CD14-positive monocyte (primary cell): ENCODE measurements at regions not wholly inside any gene's neighbourhood (a gene's known extent, or its start where the extent isn't known, plus 50 kb on each side); places are given as distances from the start of the nearest gene placed in this dataset.

ENCODE experiments used
- DNase-seq, 3 donors: peaks; one replicate each; pipeline ENCODE4 v3.0.0-alpha.2; 2011 to 2022
- H2AFZ ChIP-seq: 2 replicates; pipeline ENCODE4 v1.6.0; 2012; ENCODE audit warnings: mild to moderate bottlenecking, low read depth, low read length, inconsistent platforms; ENCODE audit not compliant: insufficient read depth, poor library complexity, severe bottlenecking
- H3K27ac ChIP-seq, 2 donors: 1 replicate in 1 of 2; 2 replicates in 1 of 2; pipeline ENCODE4 v1.5.1; 2012 to 2013; ENCODE audit warnings: low read length in 2 of 2, control low read depth in 1 of 2, inconsistent platforms in 1 of 2, low read depth in 1 of 2, mild to moderate bottlenecking in 1 of 2
- H3K27me3 ChIP-seq, 2 donors: one replicate each; pipeline versions ENCODE4 v1.6.0 to v1.6.1; 2011 to 2013; ENCODE audit warnings: low read length in 2 of 2; ENCODE audit not compliant: control insufficient read depth in 2 of 2, insufficient read depth in 2 of 2
- H3K36me3 ChIP-seq, 2 donors: replicated peaks in 1 of 2; 1 replicate in 1 of 2; 2 replicates in 1 of 2; pipeline versions ENCODE4 v1.5.1 to v1.6.1; 2012 to 2013; ENCODE audit warnings: low read length in 2 of 2, control low read depth in 1 of 2, inconsistent platforms in 1 of 2, mild to moderate bottlenecking in 1 of 2; ENCODE audit not compliant: insufficient read depth in 2 of 2, control insufficient read depth in 1 of 2
- H3K4me1 ChIP-seq, 2 donors: 1 replicate in 1 of 2; 2 replicates in 1 of 2; pipeline versions ENCODE4 v1.5.1 to v1.6.1; 2012 to 2013; ENCODE audit warnings: low read length in 2 of 2, control low read depth in 1 of 2, inconsistent platforms in 1 of 2, mild to moderate bottlenecking in 1 of 2, moderate library complexity in 1 of 2; ENCODE audit not compliant: insufficient read depth in 2 of 2, control insufficient read depth in 1 of 2
- H3K4me2 ChIP-seq: replicated peaks from 2 replicates; pipeline ENCODE3; 2012; ENCODE audit warnings: low read length, moderate library complexity, mild to moderate bottlenecking; ENCODE audit not compliant: poor library complexity, severe bottlenecking; ENCODE audit errors: extremely low read depth
- H3K4me3 ChIP-seq, 3 experiments: fragments of 200-600 bp in 1 of 3; sonication (generic) in 1 of 3; replicated peaks in 1 of 3; 1 replicate in 2 of 3; 2 replicates in 1 of 3; pipeline ENCODE4 v1.5.1; 2011 to 2013; ENCODE audit warnings: low read length in 3 of 3, mild to moderate bottlenecking in 3 of 3, control low read depth in 2 of 3, low read depth in 2 of 3, inconsistent platforms in 1 of 3, moderate library complexity in 1 of 3
- H3K79me2 ChIP-seq: 2 replicates; pipeline ENCODE4 v1.6.0; 2012; ENCODE audit warnings: mild to moderate bottlenecking, control low read depth, inconsistent platforms, low read length, moderate library complexity; ENCODE audit not compliant: insufficient read depth
- H3K9ac ChIP-seq: 2 replicates; pipeline ENCODE4 v1.6.0; 2017; ENCODE audit warnings: low read length, mild to moderate bottlenecking; ENCODE audit not compliant: insufficient read depth, poor library complexity, severe bottlenecking
- H3K9me3 ChIP-seq, 2 donors: replicated peaks in 1 of 2; 1 replicate in 1 of 2; 2 replicates in 1 of 2; pipeline versions ENCODE4 v1.5.1 to v1.6.1; 2012 to 2013; ENCODE audit warnings: low read length in 2 of 2, control low read depth in 1 of 2; ENCODE audit not compliant: control insufficient read depth in 1 of 2, insufficient read depth in 1 of 2
- H4K20me1 ChIP-seq: 2 replicates; pipeline ENCODE4 v1.6.0; 2012; ENCODE audit warnings: mild to moderate bottlenecking, low read length, control low read depth, moderate library complexity; ENCODE audit not compliant: insufficient read depth
- H3K27ac Mint-ChIP-seq, 7 donors: one replicate each; pipeline ENCODE4 v1.8.0; 2020; ENCODE audit warnings: mild to moderate bottlenecking in 7 of 7, mixed read lengths in 7 of 7, moderate library complexity in 6 of 7, inconsistent platforms in 2 of 7
- H3K27me3 Mint-ChIP-seq, 3 donors: one replicate each; pipeline ENCODE4 v1.8.0; 2021 to 2022; ENCODE audit warnings: low read depth in 3 of 3, mild to moderate bottlenecking in 3 of 3, mixed read lengths in 3 of 3, moderate library complexity in 3 of 3, inconsistent platforms in 1 of 3
- H3K36me3 Mint-ChIP-seq, 2 donors: one replicate each; pipeline ENCODE4 v1.8.0; 2020; ENCODE audit warnings: mixed read lengths in 2 of 2, inconsistent platforms in 1 of 2, mild to moderate bottlenecking in 1 of 2
- H3K4me1 Mint-ChIP-seq: one replicate; pipeline ENCODE4 v1.8.0; 2020; ENCODE audit warnings: mild to moderate bottlenecking, mixed read lengths
- H3K4me3 Mint-ChIP-seq, 2 donors: one replicate each; pipeline ENCODE4 v1.8.0; 2020; ENCODE audit warnings: mild to moderate bottlenecking in 2 of 2, mixed read lengths in 2 of 2, moderate library complexity in 1 of 2
- H3K9me3 Mint-ChIP-seq, 7 donors: one replicate each; pipeline ENCODE4 v1.8.0; 2020 to 2022; ENCODE audit warnings: mixed read lengths in 7 of 7, mild to moderate bottlenecking in 6 of 7, moderate library complexity in 6 of 7, inconsistent platforms in 2 of 7
- CTCF ChIP-seq: fragments of 200-600 bp; IDR thresholded peaks from one replicate; pipeline ENCODE4 v1.8.0; 2022; ENCODE audit warnings: antibody characterized with exemption, mild to moderate bottlenecking
- WGBS: methylation state at CpG from one replicate; pipeline ENCODE4 v1.1.5; 2013; ENCODE audit warnings: missing lambda C conversion rate; ENCODE audit not compliant: insufficient coverage; 5-methylcytosine and 5-hydroxymethylcytosine counted together
- intact Hi-C, 2 donors: fragments of 100-400 bp; cut with micrococcal nuclease; formaldehyde crosslinking; loops; one replicate each; pipeline versions ENCODE4 v1.15.0 to v1.15.1; 2023

- DNase-seq = no peak
- H3K9ac ChIP-seq = no peak overlapping the region
- H3K79me2 ChIP-seq = no peaks in the 10 kb centered on the region
- no peak overlapping the region for H2AFZ ChIP-seq
- H3K4me2 ChIP-seq = no peak overlapping the region
- H3K4me1 ChIP-seq = no peaks in the 10 kb centered on the region
- H3K27me3 Mint-ChIP-seq = peaks cover 0 to 3% (median 2%) of the 10 kb centered on the region in 3 donors
- 100% methylated on average over 2 of the region's 3 CpGs for WGBS
- no peak overlapping the region for H3K4me3 Mint-ChIP-seq
- intact Hi-C loops = no loop called here
- H3K36me3 ChIP-seq = no peaks in the 10 kb centered on the region
- no peaks in the 10 kb centered on the region for H3K36me3 Mint-ChIP-seq
- no peak overlapping the region for H3K27ac Mint-ChIP-seq
- peaks cover 2 to 12% (median 6%) of the 10 kb centered on the region in 7 donors for H3K9me3 Mint-ChIP-seq
- no peaks in the 10 kb centered on the region for H3K27me3 ChIP-seq
- no peak overlapping the region for H3K4me3 ChIP-seq
- no peaks in the 10 kb centered on the region for H4K20me1 ChIP-seq
- TF ChIP-seq CTCF = no peak
- no peak overlapping the region for H3K27ac ChIP-seq
- no peaks in the 10 kb centered on the region for H3K4me1 Mint-ChIP-seq
- peaks cover 0 to 5% of the 10 kb centered on the region in 2 donors for H3K9me3 ChIP-seq
Measured at GRCh38 chr13:100818711-100819110, 144.1 kb upstream of the TMTC4 start.

GRCh38 chr13:100817928-100818327 is 143.3 kb upstream of the TMTC4 start:
- Histone ChIP-seq H3K4me1 (no peaks in the 10 kb centered on the region), H3K4me2 (no peak overlapping the region), H3K36me3 (no peaks in the 10 kb centered on the region), H4K20me1 (no peaks in the 10 kb centered on the region), H3K4me3 (no peak overlapping the region), H3K27ac (no peak overlapping the region), H2AFZ (no peak overlapping the region), H3K79me2 (no peaks in the 10 kb centered on the region), H3K9me3 (peaks cover 0 to 5% of the 10 kb centered on the region in 2 donors), H3K9ac (no peak overlapping the region), H3K27me3 (no peaks in the 10 kb centered on the region)
- intact Hi-C loops = no loop called here
- H3K36me3 Mint-ChIP-seq = no peaks in the 10 kb centered on the region
- TF ChIP-seq CTCF = no peak
- no peaks in the 10 kb centered on the region for H3K4me1 Mint-ChIP-seq
- no peak overlapping the region for H3K27ac Mint-ChIP-seq
- H3K4me3 Mint-ChIP-seq = no peak overlapping the region
- DNase-seq = no peak
- peaks cover 0 to 3% (median 2%) of the 10 kb centered on the region in 3 donors for H3K27me3 Mint-ChIP-seq
- H3K9me3 Mint-ChIP-seq = peaks cover 2 to 12% (median 6%) of the 10 kb centered on the region in 7 donors
